Esophagus (tissue), 2 donors: ENCODE measurements at regions not wholly inside any gene's neighbourhood (a gene's known extent, or its start where the extent isn't known, plus 50 kb on each side); places are given as distances from the start of the nearest gene placed in this dataset.

Experiments used
- H3K27ac ChIP-seq, 2 donors: one replicate each; pipeline ENCODE4 v1.5.1; 2013; ENCODE audit warnings: low read depth in 2 of 2, mild to moderate bottlenecking in 2 of 2, inconsistent platforms in 1 of 2, low read length in 1 of 2, moderate library complexity in 1 of 2
- H3K27me3 ChIP-seq, 2 donors: one replicate each; pipeline ENCODE4 v1.6.1; 2013; ENCODE audit warnings: low read length in 2 of 2, control low read depth in 1 of 2, mild to moderate bottlenecking in 1 of 2; ENCODE audit not compliant: insufficient read depth in 2 of 2, control insufficient read depth in 1 of 2
- H3K36me3 ChIP-seq, 2 donors: one replicate each; pipeline ENCODE4 v1.6.1; 2013; ENCODE audit warnings: low read length in 1 of 2; ENCODE audit not compliant: control insufficient read depth in 2 of 2, insufficient read depth in 2 of 2
- H3K4me1 ChIP-seq, 2 donors: one replicate each; pipeline ENCODE4 v1.6.1; 2013; ENCODE audit warnings: low read length in 1 of 2; ENCODE audit not compliant: control insufficient read depth in 2 of 2, insufficient read depth in 2 of 2
- H3K4me3 ChIP-seq, 2 donors: one replicate each; pipeline ENCODE4 v1.5.1; 2013; ENCODE audit warnings: low read length in 2 of 2, mild to moderate bottlenecking in 2 of 2, low read depth in 1 of 2, moderate library complexity in 1 of 2
- H3K9me3 ChIP-seq, 2 donors: one replicate each; pipeline ENCODE4 v1.6.1; 2013; ENCODE audit warnings: mild to moderate bottlenecking in 2 of 2, low read depth in 1 of 2, low read length in 1 of 2, moderate library complexity in 1 of 2; ENCODE audit not compliant: control insufficient read depth in 2 of 2, insufficient read depth in 1 of 2
- WGBS, 2 donors: extraction: QIAGEN DNeasy Blood & Tissue Kit; methylation state at CpG; one replicate each; pipeline ENCODE4 v1.1.7; 2013; 5-methylcytosine and 5-hydroxymethylcytosine counted together
- donor health status: healthy with polysubstance abuse.
- donor health status: Bipolar disorder and iron deficiency.

GRCh38 chr2:15808204-15808910 lies 132.0 kb upstream of the MYCN start:
- H3K9me3 ChIP-seq = no peaks in the 10 kb centered on the region
- no peaks in the 10 kb centered on the region for H3K36me3 ChIP-seq
- H3K4me1 ChIP-seq = peaks cover 0 to 2% of the 10 kb centered on the region in 2 donors
- no peak overlapping the region for H3K27ac ChIP-seq
- 83 to 85% methylated on average over 28 of the region's 28 CpGs for WGBS, 2 donors
- no peak overlapping the region for H3K4me3 ChIP-seq
- H3K27me3 ChIP-seq = no peaks in the 10 kb centered on the region

- Histone ChIP-seq H3K27ac (no peak overlapping the region), H3K9me3 (no peaks in the 10 kb centered on the region), H3K4me1 (peaks cover 0 to 2% of the 10 kb centered on the region in 2 donors), H3K36me3 (no peaks in the 10 kb centered on the region), H3K27me3 (no peaks in the 10 kb centered on the region), H3K4me3 (no peak overlapping the region)
- 65 to 70% methylated on average over 8 of the region's 8 CpGs for WGBS, 2 donors
These were observed 131.4 kb upstream of the MYCN start for GRCh38 chr2:15808944-15809343.

GRCh38 chr2:15809404-15809803 lies 130.9 kb upstream of the MYCN start:
- WGBS, 2 donors = 73 to 79% methylated on average over 11 of the region's 11 CpGs
- Histone ChIP-seq H3K4me1 (peaks cover 0 to 2% of the 10 kb centered on the region in 2 donors), H3K4me3 (no peak overlapping the region), H3K36me3 (no peaks in the 10 kb centered on the region), H3K27ac (no peak overlapping the region), H3K27me3 (no peaks in the 10 kb centered on the region), H3K9me3 (no peaks in the 10 kb centered on the region)

- H3K4me1 ChIP-seq = peaks cover 0 to 2% of the 10 kb centered on the region in 2 donors
- H3K9me3 ChIP-seq = no peaks in the 10 kb centered on the region
- no peak overlapping the region for H3K4me3 ChIP-seq
- no peaks in the 10 kb centered on the region for H3K27me3 ChIP-seq
- 84 to 87% methylated on average over 12 of the region's 12 CpGs for WGBS, 2 donors
- H3K27ac ChIP-seq = no peak overlapping the region
- no peaks in the 10 kb centered on the region for H3K36me3 ChIP-seq
These were observed 129.7 kb upstream of the MYCN start for GRCh38 chr2:15810477-15811150.

GRCh38 chr2:15811367-15811766 lies 129.0 kb upstream of the MYCN start:
- no peak overlapping the region for H3K4me3 ChIP-seq
- peaks cover 0 to 2% of the 10 kb centered on the region in 2 donors for H3K4me1 ChIP-seq
- H3K9me3 ChIP-seq = no peaks in the 10 kb centered on the region
- H3K27me3 ChIP-seq = no peaks in the 10 kb centered on the region
- no peak overlapping the region for H3K27ac ChIP-seq
- H3K36me3 ChIP-seq = no peaks in the 10 kb centered on the region
- 86 to 87% methylated on average over 8 of the region's 8 CpGs for WGBS, 2 donors

- 73 to 74% methylated on average over 10 of the region's 10 CpGs for WGBS, 2 donors
These were observed 128.1 kb upstream of the MYCN start for GRCh38 chr2:15812187-15812780.

GRCh38 chr2:15813481-15814266 lies 126.7 kb upstream of the MYCN start:
- H3K4me1 ChIP-seq = no peaks in the 10 kb centered on the region
- H3K9me3 ChIP-seq = no peaks in the 10 kb centered on the region
- no peak overlapping the region for H3K4me3 ChIP-seq
- no peaks in the 10 kb centered on the region for H3K36me3 ChIP-seq
- 86 to 89% methylated on average over 7 of the region's 7 CpGs for WGBS, 2 donors
- no peak overlapping the region for H3K27ac ChIP-seq
- H3K27me3 ChIP-seq = no peaks in the 10 kb centered on the region

More at GRCh38 chr2:15812187-15812780, 128.1 kb upstream of the MYCN start:
- Histone ChIP-seq H3K9me3 (no peaks in the 10 kb centered on the region), H3K36me3 (no peaks in the 10 kb centered on the region), H3K27me3 (no peaks in the 10 kb centered on the region), H3K4me3 (no peak overlapping the region), H3K27ac (no peak overlapping the region), H3K4me1 (peaks cover 0 to 2% of the 10 kb centered on the region in 2 donors)

GRCh38 chr2:15814403-15814802 lies 125.9 kb upstream of the MYCN start:
- Histone ChIP-seq H3K27ac (no peak overlapping the region), H3K27me3 (no peaks in the 10 kb centered on the region), H3K9me3 (no peaks in the 10 kb centered on the region), H3K4me3 (no peak overlapping the region), H3K36me3 (no peaks in the 10 kb centered on the region), H3K4me1 (no peaks in the 10 kb centered on the region)
- 64 to 65% methylated on average over 8 of the region's 8 CpGs for WGBS, 2 donors

GRCh38 chr2:15814946-15815345 lies 125.4 kb upstream of the MYCN start:
- Histone ChIP-seq H3K36me3 (no peaks in the 10 kb centered on the region), H3K4me3 (no peak overlapping the region), H3K4me1 (no peaks in the 10 kb centered on the region), H3K27me3 (no peaks in the 10 kb centered on the region), H3K27ac (no peak overlapping the region), H3K9me3 (no peaks in the 10 kb centered on the region)
- WGBS, 2 donors = 49 to 51% methylated on average over 6 of the region's 6 CpGs
